PC-9 (cell line): ENCODE measurements at regions not wholly inside any gene's neighbourhood (a gene's known extent, or its start where the extent isn't known, plus 50 kb on each side); places are given as distances from the start of the nearest gene placed in this dataset.
"Not testable (repeated sequence)": the region's sequence is repeated elsewhere in the genome, so short reads cannot be mapped to it uniquely, and the experiment has no call there.

ENCODE experiments used
- BruUV-seq: library from RNA; stranded (reverse); fragments of 400-500 nt; replicated peaks from 2 replicates; lab custom pipeline; 2021; lab: Mats Ljungman, UMichigan
- CTCF ChIA-PET: fragments of 300-600 bp; sonication (Branson Sonifier 250); formaldehyde crosslinking; loops from one replicate; lab custom pipeline; 2022; ENCODE audit warnings: antibody characterized with exemption; lab: Charles Lee
- POLR2A ChIA-PET: fragments of 300-600 bp; sonication (Branson Sonifier 250); formaldehyde crosslinking; loops from one replicate; lab custom pipeline; 2022; ENCODE audit warnings: antibody characterized with exemption; ENCODE audit not compliant: unreplicated experiment; lab: Charles Lee
- DNase-seq, 2 experiments: peaks; one replicate each; pipeline versions ENCODE4 v3.0.0 to v3.0.0-alpha.2; 2015 to 2022; ENCODE audit warnings: mixed read lengths in 1 of 2
- H2AFZ ChIP-seq: fragments of 200-600 bp; sonication (generic); 2 replicates; pipeline ENCODE4 v1.8.1; 2017; ENCODE audit warnings: antibody characterized with exemption
- H3F3A ChIP-seq: fragments of 200-600 bp; sonication (generic); 2 replicates; pipeline ENCODE4 v1.8.1; 2017; ENCODE audit warnings: antibody characterized with exemption, mild to moderate bottlenecking, low read depth; ENCODE audit not compliant: insufficient read depth
- H3K27ac ChIP-seq: fragments of 200-600 bp; sonication (generic); 2 replicates; pipeline ENCODE4 v1.6.1; 2016; ENCODE audit warnings: mixed run types
- H3K27me3 ChIP-seq: fragments of 200-600 bp; sonication (generic); 2 replicates; pipeline ENCODE4 v1.6.1; 2016; ENCODE audit warnings: low read depth, mixed run types; ENCODE audit not compliant: insufficient read depth
- H3K36me3 ChIP-seq: fragments of 200-600 bp; sonication (generic); 2 replicates; pipeline ENCODE4 v1.6.1; 2016; ENCODE audit warnings: low read depth, mixed run types
- H3K4me1 ChIP-seq: fragments of 200-600 bp; sonication (generic); replicated peaks from 2 replicates; pipeline ENCODE4 v1.6.1; 2016; ENCODE audit warnings: mixed run types; ENCODE audit not compliant: insufficient read depth
- H3K4me2 ChIP-seq: fragments of 200-600 bp; sonication (generic); 2 replicates; pipeline ENCODE4 v1.6.1; 2017; ENCODE audit warnings: mixed run types
- H3K4me3 ChIP-seq: fragments of 200-600 bp; sonication (generic); 2 replicates; pipeline ENCODE4 v1.6.1; 2016; ENCODE audit warnings: mixed run types
- H3K79me2 ChIP-seq: fragments of 200-600 bp; sonication (generic); 2 replicates; pipeline ENCODE4 v1.6.1; 2017; ENCODE audit warnings: low read depth, mixed run types
- H3K9me2 ChIP-seq: fragments of 200-600 bp; sonication (generic); 2 replicates; pipeline ENCODE4 v1.8.1; 2017; ENCODE audit warnings: mild to moderate bottlenecking; ENCODE audit not compliant: insufficient read depth
- H3K9me3 ChIP-seq: fragments of 200-600 bp; sonication (generic); 2 replicates; pipeline ENCODE4 v1.8.1; 2016; ENCODE audit warnings: low read depth; ENCODE audit not compliant: insufficient read depth
- H4K20me1 ChIP-seq: fragments of 200-600 bp; sonication (generic); 2 replicates; pipeline ENCODE4 v1.8.1; 2017; ENCODE audit not compliant: insufficient read depth
- EZH2 ChIP-seq: fragments of 200-600 bp; sonication (generic); IDR thresholded peaks from 2 replicates; pipeline ENCODE4 v1.8.0; 2017; ENCODE audit warnings: antibody characterized with exemption, low read depth
- intact Hi-C: fragments of 100-400 bp; cut with micrococcal nuclease; formaldehyde crosslinking; loops from one replicate; pipeline ENCODE4 v1.10.0; 2022; ENCODE audit not compliant: unreplicated experiment
- TF ChIP-seq, protein P1 (sequence below): fragments of 200-600 bp; sonication (generic); conservative IDR thresholded peaks from 2 replicates; pipeline ENCODE4 v1.6.1; 2017; ENCODE audit warnings: mixed run types, antibody characterized with exemption, mild to moderate bottlenecking, moderate library complexity

DNA sequence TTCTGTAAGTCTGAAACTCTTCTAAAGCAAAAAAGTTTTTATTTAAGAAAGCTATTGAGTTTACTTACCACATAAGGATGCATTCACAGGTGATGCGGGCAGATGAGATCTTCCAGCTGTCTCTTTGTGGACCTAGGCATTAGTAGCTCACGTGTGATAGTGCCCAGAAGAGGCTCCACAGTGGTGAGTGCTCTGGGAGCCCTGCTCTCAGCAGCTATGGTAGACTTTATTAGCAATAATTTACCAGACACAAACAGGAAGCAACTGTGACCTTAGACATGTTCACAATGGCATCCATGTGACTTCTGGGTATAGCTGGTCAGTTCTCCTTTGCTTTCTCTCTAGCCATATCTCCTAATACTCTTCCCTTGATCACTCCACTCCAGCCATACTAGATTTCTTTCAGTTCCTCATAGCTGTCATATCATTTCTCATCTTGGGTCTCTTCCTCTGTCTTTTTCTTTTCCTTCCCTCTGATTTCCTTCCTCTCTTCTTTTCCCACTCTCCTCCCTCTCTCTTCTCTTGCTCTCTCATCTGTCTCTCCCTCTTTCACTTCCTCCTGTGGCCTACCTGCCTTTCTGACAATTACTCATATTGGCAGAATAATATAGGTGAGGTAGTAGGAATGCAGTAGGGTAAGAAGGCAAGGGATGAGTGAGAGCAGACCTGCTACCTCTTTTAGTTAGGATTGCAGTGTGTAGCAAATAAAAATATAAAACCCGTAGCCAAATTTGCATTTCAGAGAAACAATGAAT is 75.2 kb upstream of the SCAF11 start:
- no peaks in the 10 kb centered on the region for H3K79me2 ChIP-seq
- ChIA-PET POLR2A (no interaction called here), CTCF (no interaction called here)
- DNase-seq, result no peak
- no peak overlapping the region for H3K4me3 ChIP-seq
- H3K36me3 ChIP-seq, result no peaks in the 10 kb centered on the region
- H3K9me3 ChIP-seq, result no peaks in the 10 kb centered on the region
- intact Hi-C loops, result no loop called here
- no peaks in the 10 kb centered on the region for H3K4me1 ChIP-seq
- no peak overlapping the region for H3K4me2 ChIP-seq
- TF ChIP-seq EZH2, result no peak
- TF ChIP-seq, protein P1, sequence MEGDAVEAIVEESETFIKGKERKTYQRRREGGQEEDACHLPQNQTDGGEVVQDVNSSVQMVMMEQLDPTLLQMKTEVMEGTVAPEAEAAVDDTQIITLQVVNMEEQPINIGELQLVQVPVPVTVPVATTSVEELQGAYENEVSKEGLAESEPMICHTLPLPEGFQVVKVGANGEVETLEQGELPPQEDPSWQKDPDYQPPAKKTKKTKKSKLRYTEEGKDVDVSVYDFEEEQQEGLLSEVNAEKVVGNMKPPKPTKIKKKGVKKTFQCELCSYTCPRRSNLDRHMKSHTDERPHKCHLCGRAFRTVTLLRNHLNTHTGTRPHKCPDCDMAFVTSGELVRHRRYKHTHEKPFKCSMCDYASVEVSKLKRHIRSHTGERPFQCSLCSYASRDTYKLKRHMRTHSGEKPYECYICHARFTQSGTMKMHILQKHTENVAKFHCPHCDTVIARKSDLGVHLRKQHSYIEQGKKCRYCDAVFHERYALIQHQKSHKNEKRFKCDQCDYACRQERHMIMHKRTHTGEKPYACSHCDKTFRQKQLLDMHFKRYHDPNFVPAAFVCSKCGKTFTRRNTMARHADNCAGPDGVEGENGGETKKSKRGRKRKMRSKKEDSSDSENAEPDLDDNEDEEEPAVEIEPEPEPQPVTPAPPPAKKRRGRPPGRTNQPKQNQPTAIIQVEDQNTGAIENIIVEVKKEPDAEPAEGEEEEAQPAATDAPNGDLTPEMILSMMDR, result no peak
- no peaks in the 10 kb centered on the region for H3K9me2 ChIP-seq
- H3F3A ChIP-seq, result no peaks in the 10 kb centered on the region
- H2AFZ ChIP-seq, result no peak overlapping the region
- no peak overlapping the region for H3K27ac ChIP-seq
- BruUV-seq, result no TSS peak
- H3K27me3 ChIP-seq, result no peaks in the 10 kb centered on the region
- no peaks in the 10 kb centered on the region for H4K20me1 ChIP-seq

DNA sequence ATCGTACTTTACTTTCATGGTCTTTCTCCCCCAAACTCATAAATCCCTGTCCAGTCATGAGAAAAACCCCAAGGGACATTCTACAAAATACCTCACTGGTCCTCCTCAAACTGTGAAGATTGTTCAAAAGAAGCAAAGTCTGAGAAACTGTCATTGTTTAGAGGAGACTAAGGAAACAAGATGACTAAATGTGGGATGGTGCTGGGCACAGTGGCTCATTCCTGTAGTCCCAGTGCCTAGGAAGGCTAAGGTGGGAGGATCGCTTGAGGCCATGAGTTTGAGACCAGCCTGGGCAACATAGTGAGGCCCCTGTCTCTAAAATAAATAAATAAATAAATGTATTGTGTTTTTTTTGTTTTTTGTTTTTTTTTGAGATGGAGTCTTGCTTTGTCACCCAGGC is 74.2 kb upstream of the SCAF11 start:
- no TSS peak for BruUV-seq
- Histone ChIP-seq H4K20me1 (no peaks in the 10 kb centered on the region), H3K4me1 (no peaks in the 10 kb centered on the region), H3K4me3 (no peak overlapping the region), H2AFZ (no peak overlapping the region), H3F3A (no peaks in the 10 kb centered on the region), H3K27me3 (no peaks in the 10 kb centered on the region), H3K79me2 (no peaks in the 10 kb centered on the region), H3K9me2 (no peaks in the 10 kb centered on the region), H3K27ac (no peak overlapping the region), H3K36me3 (no peaks in the 10 kb centered on the region), H3K4me2 (no peak overlapping the region), H3K9me3 (peaks cover 5% of the 10 kb centered on the region; the same call in 1 of the 2 replicates)
- ChIA-PET CTCF (no interaction called here), POLR2A (no interaction called here)
- DNase-seq, result no peak
- TF ChIP-seq, protein P1, result no peak
- no peak for TF ChIP-seq EZH2
- intact Hi-C loops, result no loop called here

DNA sequence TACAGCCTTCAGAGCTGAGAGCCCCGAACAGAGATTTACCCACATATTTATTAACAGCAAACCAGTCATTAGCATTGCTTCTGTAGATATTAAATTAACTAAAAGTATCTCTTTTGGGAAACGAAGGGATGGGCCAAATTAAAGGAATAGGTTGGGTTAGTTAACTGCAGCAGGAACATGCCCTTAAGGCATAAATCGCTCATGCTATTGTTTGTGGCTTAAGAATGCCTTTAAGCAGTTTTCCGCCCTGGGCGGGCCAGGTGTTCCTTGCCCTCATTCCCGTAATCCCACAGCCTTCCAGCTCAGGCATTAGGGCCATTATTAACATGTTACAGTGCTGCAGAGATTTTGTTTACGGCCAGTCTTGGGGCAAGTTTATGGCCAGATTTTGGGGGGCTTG is 68.3 kb upstream of the SCAF11 start:
- H3K79me2 ChIP-seq, H3F3A ChIP-seq, H2AFZ ChIP-seq, H3K4me2 ChIP-seq, H3K9me2 ChIP-seq, H3K36me3 ChIP-seq, H3K27ac ChIP-seq, H3K4me1 ChIP-seq, intact Hi-C loops, CTCF ChIA-PET, BruUV-seq, H3K27me3 ChIP-seq, DNase-seq, H4K20me1 ChIP-seq, H3K4me3 ChIP-seq: not testable (repeated sequence)
- POLR2A ChIA-PET, result interaction anchor here (0.6 kb wide), 1 partner anchor 287 kb away, joined by 6 read pairs; no protein-coding TSS in a partner anchor
- H3K9me3 ChIP-seq, result peaks cover 20% of the 10 kb centered on the region

DNA sequence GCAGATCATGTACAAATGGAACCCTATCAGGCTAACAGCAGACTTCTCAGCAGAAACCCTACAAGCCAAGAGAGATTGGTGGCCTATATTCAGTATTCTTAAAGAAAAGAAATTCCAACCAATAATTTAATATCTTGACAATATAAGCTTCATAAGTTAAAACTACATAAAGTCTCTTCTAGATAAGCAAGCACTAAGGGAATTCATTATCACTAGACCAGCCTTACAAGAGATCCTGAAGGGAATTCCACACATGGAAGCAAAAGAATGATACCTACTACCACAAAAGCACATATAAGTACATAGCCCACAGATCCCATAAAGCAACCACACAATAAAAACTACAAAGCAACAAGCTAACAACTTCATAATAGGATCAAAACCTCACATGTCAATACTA is 60.4 kb upstream of the SCAF11 start:
- no peak overlapping the region for H3K4me2 ChIP-seq
- 0 out of 2 replicates have a peak, but pooled peaks cover 4% of the 10 kb centered on the region for H3K27me3 ChIP-seq
- no peak overlapping the region for H3K4me3 ChIP-seq
- CTCF ChIA-PET, result no interaction called here
- peaks cover 12% of the 10 kb centered on the region for H3K9me3 ChIP-seq
- H3K36me3 ChIP-seq, result no peaks in the 10 kb centered on the region
- no peaks in the 10 kb centered on the region for H4K20me1 ChIP-seq
- BruUV-seq, result no TSS peak
- intact Hi-C loops, result no loop called here
- no peak overlapping the region for H2AFZ ChIP-seq
- no peaks in the 10 kb centered on the region for H3F3A ChIP-seq
- TF ChIP-seq EZH2, result no peak
- TF ChIP-seq, protein P1, result no peak
- no peaks in the 10 kb centered on the region for H3K79me2 ChIP-seq
- no peak overlapping the region for H3K27ac ChIP-seq
- POLR2A ChIA-PET, result no interaction called here
- no peaks in the 10 kb centered on the region for H3K9me2 ChIP-seq
- no peak for DNase-seq
- no peaks in the 10 kb centered on the region for H3K4me1 ChIP-seq
